Stomach (tissue), 8 donors: ENCODE measurements at regions not wholly inside any gene's neighbourhood (a gene's known extent, or its start where the extent isn't known, plus 50 kb on each side); places are given as distances from the start of the nearest gene placed in this dataset.

Source experiments
- DNase-seq, 2 donors: peaks; one replicate each; pipeline versions ENCODE4 v3.0.0 to v3.0.0-alpha.2; 2013 to 2019
- H3K27ac ChIP-seq, 5 donors: fragments of 200-600 bp in 4 of 5; sonication (generic) in 4 of 5; one replicate each; pipeline ENCODE4 v1.5.1; 2013 to 2019; ENCODE audit warnings: mild to moderate bottlenecking in 1 of 5, moderate library complexity in 1 of 5
- H3K27me3 ChIP-seq, 3 donors: fragments of 200-600 bp; sonication (generic); one replicate each; pipeline ENCODE4 v1.5.1; 2017 to 2019; ENCODE audit warnings: mixed run types in 1 of 3
- H3K36me3 ChIP-seq, 4 donors: fragments of 200-600 bp; sonication (generic); 1 replicate in 3 of 4; 2 replicates in 1 of 4; pipeline ENCODE4 v1.5.1; 2016 to 2019
- H3K4me1 ChIP-seq, 4 donors: fragments of 200-600 bp; sonication (generic); one replicate each; pipeline ENCODE4 v1.5.1; 2016 to 2019
- H3K4me3 ChIP-seq, 4 donors: fragments of 200-600 bp; sonication (generic) in 3 of 4; one replicate each; pipeline ENCODE4 v1.5.1; 2016 to 2019; ENCODE audit warnings: mild to moderate bottlenecking in 1 of 4
- H3K9me3 ChIP-seq, 4 donors: fragments of 200-600 bp; sonication (generic); one replicate each; pipeline ENCODE4 v1.5.1; 2016 to 2019
- EP300 ChIP-seq: sonication (generic); formaldehyde crosslinking; IDR thresholded peaks from one replicate; pipeline ENCODE4 v1.6.1; 2017; ENCODE audit warnings: antibody characterized with exemption
- POLR2A ChIP-seq, 4 donors: fragments of 450-650 bp; IDR thresholded peaks; one replicate each; pipeline ENCODE4 v1.6.1; 2016; ENCODE audit warnings: antibody characterized with exemption in 4 of 4, control low read depth in 2 of 4, mild to moderate bottlenecking in 1 of 4, moderate library complexity in 1 of 4
- POLR2AphosphoS5 ChIP-seq, 3 donors: sonication (generic); formaldehyde crosslinking; IDR thresholded peaks; one replicate each; pipeline ENCODE4 v1.6.1; 2016; ENCODE audit warnings: antibody characterized with exemption in 3 of 3
- WGBS, 5 donors: extraction: QIAGEN DNeasy Blood & Tissue Kit in 3 of 5; methylation state at CpG; one replicate each; pipeline versions ENCODE4 v1.1.5 to v1.1.7; 2013 to 2018; 5-methylcytosine and 5-hydroxymethylcytosine counted together
- intact Hi-C: fragments of 100-400 bp; cut with DNase I; formaldehyde crosslinking; loops from one replicate; pipeline ENCODE4 v1.15.1; 2023; ENCODE audit warnings: low total_unique reads
- TF ChIP-seq, protein P1 (sequence below), 7 experiments: fragments of 450-650 bp in 4 of 7; fragments of 200-600 bp in 3 of 7; sonication (generic) in 3 of 7; IDR thresholded peaks; one replicate each; pipeline ENCODE4 v1.5.1; 2016 to 2019; ENCODE audit warnings: antibody characterized with exemption in 7 of 7, control low read depth in 2 of 7, mild to moderate bottlenecking in 1 of 7
- donor health status: healthy with polysubstance abuse.
- donor health status: Bipolar disorder and iron deficiency.
- donor health status: healthy.

DNA sequence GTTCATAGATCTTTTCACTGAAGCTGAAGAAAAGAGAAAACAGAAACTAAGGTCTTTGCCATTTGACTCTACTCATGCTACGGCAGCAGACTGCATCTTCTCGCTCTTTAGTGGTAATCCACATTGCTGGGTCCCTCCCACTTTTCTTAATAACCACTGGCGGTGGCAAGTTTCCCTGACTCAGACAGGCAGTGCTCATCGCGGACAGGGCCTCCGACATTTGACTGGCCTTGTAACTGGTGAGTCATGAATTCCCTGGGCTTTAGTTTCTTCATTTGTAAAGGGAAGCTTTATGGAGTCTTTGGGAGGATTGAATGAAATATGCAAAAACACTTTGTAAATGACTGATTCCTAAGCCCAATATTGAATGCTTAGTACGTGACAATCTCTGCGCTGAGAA, 238.2 kb upstream of the RBBP8 start:
- H3K36me3 ChIP-seq = no peaks in the 10 kb centered on the region
- H3K27me3 ChIP-seq = no peaks in the 10 kb centered on the region
- peak in 1 of 2 donors; percentile 63 for DNase-seq
- H3K27ac ChIP-seq = no peak overlapping the region
- TF ChIP-seq, protein P1, sequence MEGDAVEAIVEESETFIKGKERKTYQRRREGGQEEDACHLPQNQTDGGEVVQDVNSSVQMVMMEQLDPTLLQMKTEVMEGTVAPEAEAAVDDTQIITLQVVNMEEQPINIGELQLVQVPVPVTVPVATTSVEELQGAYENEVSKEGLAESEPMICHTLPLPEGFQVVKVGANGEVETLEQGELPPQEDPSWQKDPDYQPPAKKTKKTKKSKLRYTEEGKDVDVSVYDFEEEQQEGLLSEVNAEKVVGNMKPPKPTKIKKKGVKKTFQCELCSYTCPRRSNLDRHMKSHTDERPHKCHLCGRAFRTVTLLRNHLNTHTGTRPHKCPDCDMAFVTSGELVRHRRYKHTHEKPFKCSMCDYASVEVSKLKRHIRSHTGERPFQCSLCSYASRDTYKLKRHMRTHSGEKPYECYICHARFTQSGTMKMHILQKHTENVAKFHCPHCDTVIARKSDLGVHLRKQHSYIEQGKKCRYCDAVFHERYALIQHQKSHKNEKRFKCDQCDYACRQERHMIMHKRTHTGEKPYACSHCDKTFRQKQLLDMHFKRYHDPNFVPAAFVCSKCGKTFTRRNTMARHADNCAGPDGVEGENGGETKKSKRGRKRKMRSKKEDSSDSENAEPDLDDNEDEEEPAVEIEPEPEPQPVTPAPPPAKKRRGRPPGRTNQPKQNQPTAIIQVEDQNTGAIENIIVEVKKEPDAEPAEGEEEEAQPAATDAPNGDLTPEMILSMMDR (IDR thresholded peaks at IDR 0.05) = no peak
- TF ChIP-seq EP300 = no peak
- no peak for TF ChIP-seq POLR2AphosphoS5 (IDR thresholded peaks at IDR 0.05)
- TF ChIP-seq POLR2A (IDR thresholded peaks at IDR 0.05) = no peak
- H3K4me3 ChIP-seq = no peak overlapping the region
- intact Hi-C loops = no loop called here
- H3K9me3 ChIP-seq = no peaks in the 10 kb centered on the region
- 67 to 84% (median 69%) methylated on average over 8 of the region's 8 CpGs for WGBS, 5 donors
- H3K4me1 ChIP-seq = peaks cover 0 to 5% (median 0%) of the 10 kb centered on the region in 4 donors

DNA sequence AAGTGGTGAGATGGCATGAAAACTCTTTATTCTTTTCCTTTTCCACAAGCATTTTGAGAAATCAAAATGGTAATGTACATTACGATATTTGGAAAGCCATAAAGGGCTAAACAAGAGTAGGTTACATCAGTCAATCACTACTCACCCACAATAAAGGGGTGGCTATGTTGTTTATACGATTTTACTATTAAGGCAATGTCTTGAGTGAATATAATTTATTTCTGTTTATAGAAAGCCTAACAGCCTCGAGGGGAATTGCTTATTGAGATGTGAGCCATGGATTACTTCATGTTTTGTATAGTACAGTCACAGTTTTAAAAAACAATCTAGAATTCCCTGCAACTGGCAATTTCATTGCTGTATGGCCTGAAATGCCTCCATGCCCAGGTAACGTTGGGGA, 237.5 kb upstream of the RBBP8 start:
- Histone ChIP-seq H3K4me1 (peaks cover 0 to 5% (median 0%) of the 10 kb centered on the region in 4 donors), H3K4me3 (no peak overlapping the region), H3K27me3 (no peaks in the 10 kb centered on the region), H3K36me3 (no peaks in the 10 kb centered on the region), H3K27ac (no peak overlapping the region), H3K9me3 (no peaks in the 10 kb centered on the region)
- WGBS, 5 donors = 60 to 71% (median 69%) methylated on average over 4 of the region's 4 CpGs
- intact Hi-C loops = no loop called here
- TF ChIP-seq POLR2A (IDR thresholded peaks at IDR 0.05) (no peak), EP300 (no peak), POLR2AphosphoS5 (IDR thresholded peaks at IDR 0.05) (no peak)
- TF ChIP-seq, protein P1 (IDR thresholded peaks at IDR 0.05) = no peak
- no peak for DNase-seq

DNA sequence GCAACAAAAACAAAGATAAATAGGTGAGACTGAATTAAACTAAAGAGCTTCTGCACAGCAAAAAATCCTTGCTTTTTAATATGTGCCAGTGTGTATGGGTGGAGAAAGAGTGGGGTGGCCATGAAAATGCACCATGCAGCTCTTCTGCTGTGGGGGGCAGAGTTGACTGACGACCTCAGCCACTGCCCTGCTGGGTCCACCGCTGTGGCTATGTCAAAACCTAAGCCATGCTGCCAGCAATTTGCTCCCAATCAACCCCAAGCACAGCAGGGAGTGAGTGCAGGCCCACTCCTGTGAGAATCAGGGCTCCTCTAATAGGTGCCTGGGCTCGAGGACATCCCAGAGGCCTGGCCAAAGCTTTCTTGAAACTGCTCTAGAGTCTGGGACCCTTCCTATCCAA, 235.6 kb upstream of the RBBP8 start:
- TF ChIP-seq POLR2AphosphoS5 (IDR thresholded peaks at IDR 0.05) (no peak), POLR2A (IDR thresholded peaks at IDR 0.05) (no peak), EP300 (no peak)
- TF ChIP-seq, protein P1 (IDR thresholded peaks at IDR 0.05) = no peak
- intact Hi-C loops = no loop called here
- H3K4me3 ChIP-seq = no peak overlapping the region
- DNase-seq = no peak
- no peak overlapping the region for H3K27ac ChIP-seq
- H3K27me3 ChIP-seq = no peaks in the 10 kb centered on the region
- no peaks in the 10 kb centered on the region for H3K9me3 ChIP-seq
- H3K4me1 ChIP-seq = peaks cover 0 to 5% (median 0%) of the 10 kb centered on the region in 4 donors
- no peaks in the 10 kb centered on the region for H3K36me3 ChIP-seq
- WGBS, 5 donors = 74 to 88% (median 84%) methylated on average over 3 of the region's 3 CpGs

DNA sequence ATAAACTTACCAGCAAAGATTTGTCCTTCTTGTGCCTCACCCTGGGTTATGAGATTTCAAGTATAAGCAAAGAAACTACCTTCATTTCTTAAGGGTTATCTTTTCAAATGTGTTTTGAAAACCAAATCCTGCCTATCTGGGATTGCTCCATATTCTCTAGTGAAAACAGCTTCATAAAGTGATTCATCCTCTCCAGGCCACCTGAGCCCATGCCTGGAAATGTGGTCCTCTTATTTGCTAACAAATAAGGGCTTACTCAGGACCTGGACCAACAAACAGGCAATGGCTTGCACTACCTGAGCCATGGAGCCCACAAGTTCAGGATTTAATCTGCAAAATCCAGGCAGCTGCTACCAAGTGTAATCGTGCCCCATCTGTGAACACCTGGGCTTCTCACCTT, 234.4 kb upstream of the RBBP8 start:
- TF ChIP-seq EP300 (no peak), POLR2A (IDR thresholded peaks at IDR 0.05) (no peak), POLR2AphosphoS5 (IDR thresholded peaks at IDR 0.05) (no peak)
- TF ChIP-seq, protein P1 (IDR thresholded peaks at IDR 0.05) = no peak
- DNase-seq = no peak
- Histone ChIP-seq H3K27me3 (no peaks in the 10 kb centered on the region), H3K9me3 (no peaks in the 10 kb centered on the region), H3K4me3 (no peak overlapping the region), H3K27ac (no peak overlapping the region), H3K4me1 (peaks cover 0 to 5% (median 0%) of the 10 kb centered on the region in 4 donors), H3K36me3 (no peaks in the 10 kb centered on the region)
- intact Hi-C loops = no loop called here
- 82 to 100% (median 88%) methylated on average over 1 of the region's 1 CpG for WGBS, 5 donors
